CD1c-positive myeloid dendritic cell (primary cell): ENCODE measurements at regions not wholly inside any gene's neighbourhood (a gene's known extent, or its start where the extent isn't known, plus 50 kb on each side); places are given as distances from the start of the nearest gene placed in this dataset.
"Not testable (repeated sequence)": the region's sequence is repeated elsewhere in the genome, so short reads cannot be mapped to it uniquely, and the experiment has no call there.

Experiments
- DNase-seq: peaks from one replicate; pipeline ENCODE4 v3.0.0-alpha.2; 2016; ENCODE audit errors: extremely low spot score

- no peak for DNase-seq
These were observed 74.0 kb downstream of the GATA3 start for GRCh38 chr10:8128511-8128910.

GRCh38 chr10:8129438-8129837 is 75.0 kb downstream of the GATA3 start:
- DNase-seq: no peak

- DNase-seq: no peak
These were observed 76.8 kb downstream of the GATA3 start for GRCh38 chr10:8130973-8131911.

- DNase-seq: no peak
These were observed 78.7 kb downstream of the GATA3 start for GRCh38 chr10:8133146-8133545.

- no peak for DNase-seq
These were observed 82.2 kb downstream of the GATA3 start for GRCh38 chr10:8136736-8137135.

GRCh38 chr10:8137272-8137681 is 82.8 kb downstream of the GATA3 start:
- DNase-seq: peak; percentile 25

GRCh38 chr10:8137726-8138125 is 83.2 kb downstream of the GATA3 start:
- DNase-seq: peak; percentile 7

GRCh38 chr10:8138471-8138870 is 84.0 kb downstream of the GATA3 start:
- no peak for DNase-seq

GRCh38 chr10:8144496-8144895 is 90.0 kb downstream of the GATA3 start:
- DNase-seq: no peak

- no peak for DNase-seq
These were observed 92.2 kb downstream of the GATA3 start for GRCh38 chr10:8146650-8147049.

GRCh38 chr10:8149991-8150390 is 95.5 kb downstream of the GATA3 start:
- no peak for DNase-seq

GRCh38 chr10:8150401-8150905 is 96.0 kb downstream of the GATA3 start:
- DNase-seq: no peak

- no peak for DNase-seq
These were observed 96.6 kb downstream of the GATA3 start for GRCh38 chr10:8151086-8151485.

- no peak for DNase-seq
These were observed 102.4 kb downstream of the GATA3 start for GRCh38 chr10:8156918-8157317.

- no peak for DNase-seq
These were observed 103.9 kb downstream of the GATA3 start for GRCh38 chr10:8158193-8159071.

- no peak for DNase-seq
These were observed 105.1 kb downstream of the GATA3 start for GRCh38 chr10:8159341-8160165.

- no peak for DNase-seq
These were observed 109.3 kb downstream of the GATA3 start for GRCh38 chr10:8163824-8164223.

- DNase-seq: not testable (repeated sequence)
These were observed 110.2 kb downstream of the GATA3 start for GRCh38 chr10:8164640-8165039.

- no peak for DNase-seq
These were observed 114.3 kb downstream of the GATA3 start for GRCh38 chr10:8168836-8169235.

GRCh38 chr10:8171008-8171407 is 116.5 kb downstream of the GATA3 start:
- no peak for DNase-seq

GRCh38 chr10:8172604-8173003 is 118.1 kb downstream of the GATA3 start:
- no peak for DNase-seq
